GM18498 (cell line): ENCODE measurements at regions not wholly inside any gene's neighbourhood (a gene's known extent, or its start where the extent isn't known, plus 50 kb on each side); places are given as distances from the start of the nearest gene placed in this dataset.

Experiments used
- ATAC-seq: cut with Tn5 transposase; IDR thresholded peaks from one replicate; pipeline ENCODE4 v1.9.1; 2021; ENCODE audit warnings: mild to moderate bottlenecking, moderate library complexity; ENCODE audit not compliant: unreplicated experiment

GRCh38 chr15:95409211-95409610 is 921.3 kb upstream of the NR2F2 start:
- ATAC-seq, result no peak

GRCh38 chr15:95409626-95410310 is 920.7 kb upstream of the NR2F2 start:
- no peak for ATAC-seq

DNA sequence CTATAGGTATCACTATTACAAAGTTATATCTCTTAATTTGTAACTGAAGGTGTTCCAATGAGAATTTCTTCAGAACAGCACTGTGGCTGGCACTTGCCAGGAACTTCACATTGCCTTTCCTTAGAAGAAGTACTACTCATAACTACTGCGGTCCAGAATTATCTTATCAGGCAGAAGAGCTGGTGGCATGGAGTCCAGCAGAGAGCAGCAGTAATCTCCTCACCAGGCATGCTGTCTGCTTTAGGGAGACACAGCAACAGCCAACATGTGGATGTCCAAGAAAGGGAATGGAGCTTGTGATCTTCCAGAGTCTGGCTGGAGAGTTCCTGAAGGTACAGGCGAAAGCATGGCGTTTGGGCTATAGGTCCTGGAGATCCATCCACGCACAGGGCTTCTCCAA is 919.7 kb upstream of the NR2F2 start:
- no peak for ATAC-seq

- ATAC-seq, result no peak
Measured at GRCh38 chr15:95416576-95416975, 913.9 kb upstream of the NR2F2 start.

DNA sequence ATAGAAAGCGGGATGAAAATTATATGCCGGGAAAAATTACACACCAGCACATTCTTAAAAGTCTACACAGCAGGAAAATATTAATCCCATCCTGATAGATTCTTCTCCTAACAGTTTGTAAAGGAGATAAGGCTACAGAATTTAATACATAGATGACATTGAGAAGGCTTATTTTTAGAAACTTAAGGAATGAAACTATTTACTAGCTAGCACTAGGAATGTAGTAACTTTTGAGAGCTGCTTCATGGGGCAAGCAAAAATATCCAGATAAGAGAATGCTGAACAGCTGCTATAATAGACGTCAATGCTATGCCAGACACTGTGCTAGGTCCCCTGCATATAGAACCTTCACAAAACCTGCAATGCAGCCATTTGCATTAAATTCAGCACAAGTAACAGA is 912.7 kb upstream of the NR2F2 start:
- no peak for ATAC-seq

DNA sequence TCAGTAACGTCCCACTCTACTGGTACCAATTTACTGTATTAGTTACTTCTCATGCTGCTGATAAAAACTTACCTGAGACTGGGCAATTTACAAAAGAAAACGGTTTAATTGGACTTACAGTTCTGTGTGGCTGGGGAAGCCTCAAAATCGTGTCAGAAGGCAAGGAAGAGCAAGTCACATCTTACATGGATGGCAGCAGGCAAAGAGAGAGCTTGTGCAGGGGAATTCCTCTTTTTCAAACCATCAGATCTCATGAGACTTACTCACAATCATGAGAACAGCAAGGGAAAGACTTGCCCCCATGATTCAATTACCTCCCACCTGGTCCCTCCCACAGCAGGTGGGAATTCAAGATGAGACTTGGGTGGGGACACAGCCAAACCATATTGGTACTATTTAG is 908.2 kb upstream of the NR2F2 start:
- ATAC-seq, result no peak

GRCh38 chr15:95425859-95426258 is 904.6 kb upstream of the NR2F2 start:
- no peak for ATAC-seq

- no peak for ATAC-seq
Measured at GRCh38 chr15:95429345-95429744, 901.2 kb upstream of the NR2F2 start.

DNA sequence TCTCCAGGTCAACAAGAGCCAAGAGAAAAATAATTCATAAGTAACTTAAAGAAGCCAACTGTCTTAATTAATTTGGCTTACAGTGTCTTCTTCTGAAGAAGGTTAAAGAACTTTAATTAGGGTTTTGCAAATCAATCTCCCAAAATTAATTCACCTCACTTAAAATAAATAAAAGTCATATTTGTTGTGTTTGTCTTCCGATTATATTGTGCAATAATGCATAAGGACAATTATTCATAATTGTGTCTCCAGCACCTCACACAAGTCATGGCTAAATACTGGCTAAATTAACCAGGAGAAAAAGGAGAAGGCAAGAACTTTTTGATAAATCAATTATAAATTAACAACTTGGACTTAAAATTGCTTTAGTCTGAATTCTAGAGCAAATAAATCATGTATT is 899.0 kb upstream of the NR2F2 start:
- ATAC-seq, result no peak

GRCh38 chr15:95432878-95433405 is 897.6 kb upstream of the NR2F2 start:
- ATAC-seq, result no peak

- ATAC-seq, result no peak
Measured at GRCh38 chr15:95439922-95440376, 890.6 kb upstream of the NR2F2 start.

DNA sequence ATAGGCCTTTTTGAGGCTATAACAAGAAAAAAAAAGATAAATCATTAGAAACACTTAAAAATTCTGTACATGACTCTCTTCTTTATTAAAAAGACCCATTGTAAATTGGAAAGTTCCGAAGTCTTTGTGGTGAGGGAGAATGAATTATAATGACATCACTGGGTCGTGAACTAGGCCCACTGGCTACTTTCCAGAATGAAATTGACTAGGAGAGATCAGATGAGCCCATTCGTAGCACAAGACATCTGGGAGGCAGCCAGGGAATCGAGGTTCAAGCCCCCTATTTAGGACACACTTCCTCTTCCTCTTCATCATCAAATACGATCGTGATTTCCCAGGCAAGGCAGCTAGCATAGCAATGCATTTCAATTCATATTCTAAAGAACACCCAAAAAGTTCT is 889.8 kb upstream of the NR2F2 start:
- no peak for ATAC-seq

DNA sequence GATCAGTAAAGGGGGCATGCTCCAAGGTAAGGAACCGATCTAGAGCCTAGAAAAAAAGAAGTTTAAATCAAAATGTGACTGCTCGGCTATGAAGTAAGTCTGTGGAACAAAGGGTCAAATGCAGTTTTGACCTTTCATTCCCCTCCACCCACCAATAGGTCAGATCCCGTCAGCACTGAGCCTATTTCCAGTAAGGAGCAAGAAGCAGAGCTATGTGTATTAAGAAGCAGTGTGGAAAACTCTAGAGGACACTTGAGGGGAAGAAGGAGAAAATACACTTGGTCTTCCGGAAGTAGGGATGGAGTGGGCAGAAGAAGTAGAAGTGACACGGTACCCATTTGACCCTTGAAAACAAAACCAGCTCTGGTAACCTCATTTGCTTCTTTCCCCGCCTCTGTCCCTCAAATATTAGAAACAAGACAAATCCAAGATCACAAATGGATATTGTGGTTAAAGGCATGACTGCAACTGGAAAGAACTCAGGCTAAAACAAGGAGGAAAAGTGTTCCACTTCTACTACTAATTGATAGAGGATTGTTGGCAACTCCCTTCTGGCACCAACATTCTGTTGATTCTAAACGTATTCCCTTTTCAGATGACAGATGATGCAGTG is 888.3 kb upstream of the NR2F2 start:
- no peak for ATAC-seq

- no peak for ATAC-seq
Measured at GRCh38 chr15:95444860-95445259, 885.6 kb upstream of the NR2F2 start.

DNA sequence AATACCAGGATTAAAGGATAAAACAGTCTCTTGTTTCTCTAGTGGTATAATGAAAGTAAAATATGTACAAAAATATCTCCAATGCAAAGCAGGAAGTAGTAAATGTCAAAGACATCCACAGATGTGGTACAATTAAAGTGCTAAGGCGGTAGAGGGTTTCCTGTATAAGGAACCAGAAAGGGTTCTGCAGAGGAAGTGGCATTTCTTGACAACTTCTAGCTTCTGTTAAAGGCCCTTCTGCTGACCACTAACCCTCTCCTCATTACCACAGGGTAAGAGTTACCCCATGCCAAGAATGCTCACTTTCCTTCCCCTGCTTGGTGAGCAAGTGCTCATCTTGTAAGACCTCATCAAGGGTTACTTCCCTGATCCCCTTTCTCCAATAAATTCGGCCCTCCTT is 883.6 kb upstream of the NR2F2 start:
- ATAC-seq, result peak; percentile 85

DNA sequence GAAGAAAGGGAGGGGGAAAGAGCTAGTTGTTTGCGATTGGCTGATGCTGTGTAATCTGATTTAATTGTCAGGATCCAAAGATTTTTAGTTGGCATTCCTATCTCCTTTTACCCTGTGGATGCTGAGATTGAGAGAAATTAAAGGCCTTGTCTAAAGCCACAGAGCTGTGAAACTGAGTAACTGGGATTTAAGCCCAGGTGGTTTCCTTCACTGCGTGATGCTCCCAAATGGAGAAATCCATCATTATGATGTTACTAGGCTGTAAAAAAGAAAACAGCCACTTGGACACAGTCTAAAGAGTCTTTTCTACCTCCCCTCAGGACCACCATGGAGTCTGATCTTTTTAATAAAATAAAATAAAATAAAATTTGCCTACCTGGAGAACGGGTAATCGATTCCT is 883.0 kb upstream of the NR2F2 start:
- no peak for ATAC-seq

DNA sequence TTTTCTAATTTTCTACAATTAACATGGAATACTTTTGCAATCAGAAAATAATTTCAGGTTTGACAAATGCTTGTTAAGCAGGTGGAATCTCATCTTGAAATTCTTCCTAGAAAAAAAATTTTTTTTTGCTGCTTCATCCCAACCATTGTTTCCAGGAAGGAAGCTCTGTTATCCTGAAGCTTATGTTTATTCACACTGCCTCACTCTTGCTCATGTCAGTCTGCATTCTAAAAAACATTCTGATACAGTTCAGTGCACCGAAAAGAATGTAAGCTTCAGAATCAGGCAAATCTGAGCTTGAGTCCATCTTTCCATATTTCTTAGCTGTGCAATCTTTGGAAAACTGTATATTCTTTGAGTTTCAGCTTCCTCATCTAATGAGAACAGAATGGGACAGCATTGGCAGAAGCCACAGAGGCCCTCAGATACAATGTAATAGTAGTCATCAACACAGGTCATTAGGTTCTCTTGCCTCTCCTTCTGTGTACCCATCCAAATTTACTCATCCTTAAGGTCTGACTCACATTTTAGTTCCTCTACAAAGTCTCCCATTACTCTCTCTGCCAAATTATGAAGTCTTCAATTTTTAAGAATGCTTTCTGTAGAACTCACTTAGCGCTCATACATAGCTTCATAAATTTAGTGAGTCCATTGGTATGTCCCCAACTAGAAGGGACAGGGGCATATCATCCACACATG is 881.8 kb upstream of the NR2F2 start:
- no peak for ATAC-seq

GRCh38 chr15:95449230-95449628 is 881.3 kb upstream of the NR2F2 start:
- ATAC-seq, result no peak

GRCh38 chr15:95450413-95450812 is 880.1 kb upstream of the NR2F2 start:
- no peak for ATAC-seq

DNA sequence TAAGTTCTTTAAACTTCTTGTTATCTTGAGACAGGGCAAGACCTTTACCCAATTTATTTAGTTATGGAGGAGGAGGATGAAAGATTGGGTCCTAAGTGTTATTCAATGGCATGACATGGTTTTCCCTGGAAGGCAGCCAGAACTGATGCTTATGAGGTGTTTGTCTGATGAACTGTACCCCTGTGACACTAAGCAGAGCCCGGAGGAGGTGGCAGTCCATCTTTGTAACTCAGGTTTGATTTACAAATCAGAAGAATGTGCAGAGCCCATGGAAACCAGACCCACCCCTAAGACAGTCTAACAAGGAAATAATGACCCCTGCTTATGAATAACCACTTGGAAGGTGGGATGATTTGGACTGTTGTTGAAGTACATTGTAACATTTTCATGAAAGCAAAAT is 878.6 kb upstream of the NR2F2 start:
- ATAC-seq, result no peak

- no peak for ATAC-seq
Measured at GRCh38 chr15:95454403-95455262, 875.9 kb upstream of the NR2F2 start.
